SK-N-SH (cell line): ENCODE measurements at regions not wholly inside any gene's neighbourhood (a gene's known extent, or its start where the extent isn't known, plus 50 kb on each side); places are given as distances from the start of the nearest gene placed in this dataset.

Source experiments
- CTCF ChIA-PET: fragments of 300-600, 350-600 bp; formaldehyde crosslinking; extraction: SDS; loops from one replicate; lab custom pipeline; 2021; lab: Yijun Ruan, JAX
- POLR2A ChIA-PET: fragments of 350-600 bp; sonication (Branson Sonifier 250); formaldehyde crosslinking; extraction: SDS; loops from one replicate; lab custom pipeline; 2020; ENCODE audit warnings: antibody characterized with exemption, inconsistent platforms; lab: Yijun Ruan, JAX
- DNase-seq: peaks from one replicate; pipeline ENCODE4 v3.0.0; 2012
- H2AFZ ChIP-seq: fragments of 200-600 bp; sonication (generic); 2 replicates; pipeline ENCODE4 v1.8.1; 2016; ENCODE audit warnings: antibody characterized with exemption, mild to moderate bottlenecking, low read depth
- H3F3A ChIP-seq: fragments of 200-600 bp; sonication (generic); replicated peaks from 2 replicates; pipeline ENCODE3; 2016; ENCODE audit warnings: antibody characterized with exemption, mild to moderate bottlenecking; ENCODE audit not compliant: insufficient read depth
- H3K27ac ChIP-seq, 2 experiments: fragments of 200-500 bp in 1 of 2; fragments of 200-600 bp in 1 of 2; sonication (Bioruptor generic) in 1 of 2; sonication (generic), shearing (Covaris generic) in 1 of 2; 2 replicates each; pipeline versions ENCODE4 v1.5.1 to v1.6.1; 2014 to 2016; ENCODE audit warnings: low read depth in 2 of 2, inconsistent platforms in 1 of 2, low read length in 1 of 2, mild to moderate bottlenecking in 1 of 2, mixed read lengths in 1 of 2
- H3K27me3 ChIP-seq: fragments of 200-600 bp; sonication (generic), shearing (Covaris generic); 2 replicates; pipeline ENCODE4 v1.6.1; 2016; ENCODE audit warnings: mixed run types; ENCODE audit not compliant: insufficient read depth
- H3K36me3 ChIP-seq, 2 experiments: fragments of 200-500 bp in 1 of 2; fragments of 200-600 bp in 1 of 2; sonication (Bioruptor generic) in 1 of 2; sonication (generic) in 1 of 2; replicated peaks in 1 of 2; 2 replicates each; pipeline versions ENCODE3 to v1.5.1; 2014 to 2016; ENCODE audit warnings: low read length in 1 of 2, mild to moderate bottlenecking in 1 of 2; ENCODE audit not compliant: insufficient read depth in 2 of 2, control insufficient read depth in 1 of 2
- H3K4me1 ChIP-seq, 2 experiments: fragments of 200-500 bp in 1 of 2; fragments of 200-600 bp in 1 of 2; sonication (Bioruptor generic) in 1 of 2; sonication (generic), shearing (Covaris generic) in 1 of 2; 2 replicates each; pipeline versions ENCODE4 v1.5.1 to v1.6.1; 2014 to 2016; ENCODE audit warnings: low read depth in 1 of 2, low read length in 1 of 2, mixed run types in 1 of 2; ENCODE audit not compliant: insufficient read depth in 2 of 2, control insufficient read depth in 1 of 2
- H3K4me2 ChIP-seq: fragments of 200-600 bp; sonication (generic), shearing (Covaris generic); 2 replicates; pipeline ENCODE4 v1.6.1; 2017; ENCODE audit warnings: mixed run types
- H3K4me3 ChIP-seq, 2 experiments: fragments of 200-500 bp in 1 of 2; fragments of 200-600 bp in 1 of 2; sonication (Bioruptor generic) in 1 of 2; sonication (generic), shearing (Covaris generic) in 1 of 2; 2 replicates each; pipeline versions ENCODE4 v1.5.1 to v1.8.1; 2014 to 2016; ENCODE audit warnings: low read depth in 2 of 2, inconsistent platforms in 1 of 2, low read length in 1 of 2, mild to moderate bottlenecking in 1 of 2, mixed read lengths in 1 of 2, moderate library complexity in 1 of 2
- H3K79me2 ChIP-seq: fragments of 200-600 bp; sonication (generic); 2 replicates; pipeline ENCODE4 v1.8.1; 2017; ENCODE audit warnings: mild to moderate bottlenecking; ENCODE audit not compliant: insufficient read depth
- H3K9ac ChIP-seq: fragments of 200-600 bp; sonication (generic); 2 replicates; pipeline ENCODE4 v1.6.1; 2017; ENCODE audit warnings: mixed run types
- H3K9me2 ChIP-seq: fragments of 200-600 bp; sonication (generic); 2 replicates; pipeline ENCODE4 v1.6.1; 2017; ENCODE audit warnings: mixed run types
- H3K9me3 ChIP-seq: fragments of 200-600 bp; sonication (generic); 2 replicates; pipeline ENCODE4 v1.6.1; 2017; ENCODE audit warnings: mixed run types, mild to moderate bottlenecking, moderate library complexity
- H4K20me1 ChIP-seq: fragments of 200-600 bp; sonication (generic); 2 replicates; pipeline ENCODE4 v1.6.1; 2017; ENCODE audit warnings: mild to moderate bottlenecking, mixed run types; ENCODE audit not compliant: insufficient read depth
- FOXJ3 ChIP-seq: sonication (generic); formaldehyde crosslinking; IDR thresholded peaks from 2 replicates; pipeline ENCODE4 v1.5.1; 2020; ENCODE audit warnings: mild to moderate bottlenecking, missing genetic modification reagents
- GATA2 ChIP-seq: sonication (generic); formaldehyde crosslinking; IDR thresholded peaks from 2 replicates; pipeline ENCODE4 v1.5.0; 2020; ENCODE audit warnings: mild to moderate bottlenecking, missing genetic modification reagents
- RCOR1 ChIP-seq: fragments of 150-350 bp; IDR thresholded peaks from 2 replicates; pipeline ENCODE4 v1.6.1; 2017; ENCODE audit warnings: antibody characterized with exemption, low read length
- SMC3 ChIP-seq: IDR thresholded peaks from 2 replicates; pipeline ENCODE4 v1.6.1; 2012; ENCODE audit warnings: low read depth, low read length, improper control_type of control experiment
- WGBS: methylation state at CpG from one replicate; pipeline ENCODE4 v1.1.6; 2017; ENCODE audit warnings: low lambda C conversion rate; 5-methylcytosine and 5-hydroxymethylcytosine counted together

- Histone ChIP-seq H3K9me3 (no peaks in the 10 kb centered on the region), H3K36me3 (no peaks in the 10 kb centered on the region), H3K9ac (no peak overlapping the region)
- TF ChIP-seq SMC3 (no peak), RCOR1 (no peak), FOXJ3 (CRISPR knock-in tag) (no peak), GATA2 (CRISPR knock-in tag) (no peak)
- TF ChIP-seq, all 33 proteins: peak for 0
- CTCF ChIA-PET: interaction anchor here (0.7 to 1.2 kb wide), 3 partner anchors 80 to 190 kb away, joined by 3 to 5 read pairs (median 3); no protein-coding TSS in a partner anchor
- no peak for DNase-seq
- H2AFZ ChIP-seq: no peak overlapping the region
- no peaks in the 10 kb centered on the region for H3K9me2 ChIP-seq
- WGBS: 42% methylated on average over 11 of the region's 11 CpGs
- peaks cover 0 to 1% of the 10 kb centered on the region in 2 experiments; a peak in 1 of 4 replicates for H3K4me1 ChIP-seq
- H3K4me3 ChIP-seq: no peak overlapping the region
- H3K27me3 ChIP-seq: no peaks in the 10 kb centered on the region
- POLR2A ChIA-PET: no interaction called here
- H3K27ac ChIP-seq: no peak overlapping the region
- no peaks in the 10 kb centered on the region for H3F3A ChIP-seq
- no peaks in the 10 kb centered on the region for H3K79me2 ChIP-seq
- H3K4me2 ChIP-seq: no peak overlapping the region
- no peaks in the 10 kb centered on the region for H4K20me1 ChIP-seq
Measured at GRCh38 chr11:2071748-2072385, 67.3 kb downstream of the IGF2 start.
